Epidermal melanocyte (primary cell): ENCODE measurements at regions not wholly inside any gene's neighbourhood (a gene's known extent, or its start where the extent isn't known, plus 50 kb on each side); places are given as distances from the start of the nearest gene placed in this dataset.
"Not testable (repeated sequence)": the region's sequence is repeated elsewhere in the genome, so short reads cannot be mapped to it uniquely, and the experiment has no call there.

Experiments used
- DNase-seq: peaks from one replicate; pipeline ENCODE4 v3.0.0; 2011; ENCODE audit warnings: low spot score; ENCODE audit not compliant: insufficient read length

- no peak for DNase-seq
These were observed 52.5 kb upstream of the FOXN3 start for GRCh38 chr14:89469210-89470198.

DNA sequence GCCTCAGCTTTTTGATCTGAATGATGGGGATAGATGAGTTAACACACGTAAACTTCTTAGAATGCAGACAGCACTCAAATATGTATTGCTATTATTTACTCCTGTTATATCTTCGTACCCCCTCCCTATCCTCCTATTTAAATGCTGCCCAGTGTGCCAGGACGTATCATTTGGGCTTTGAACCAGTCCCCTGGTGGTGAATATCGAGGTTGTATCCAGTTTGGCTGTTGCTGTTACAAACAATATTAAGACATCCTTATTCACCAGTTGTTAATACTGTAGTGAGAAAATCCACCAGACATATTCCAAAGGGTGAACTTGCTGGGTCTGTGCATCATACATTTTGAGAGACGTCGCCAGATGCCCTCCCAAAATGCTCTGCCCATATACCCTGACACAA, 51.5 kb upstream of the FOXN3 start:
- DNase-seq, result no peak

DNA sequence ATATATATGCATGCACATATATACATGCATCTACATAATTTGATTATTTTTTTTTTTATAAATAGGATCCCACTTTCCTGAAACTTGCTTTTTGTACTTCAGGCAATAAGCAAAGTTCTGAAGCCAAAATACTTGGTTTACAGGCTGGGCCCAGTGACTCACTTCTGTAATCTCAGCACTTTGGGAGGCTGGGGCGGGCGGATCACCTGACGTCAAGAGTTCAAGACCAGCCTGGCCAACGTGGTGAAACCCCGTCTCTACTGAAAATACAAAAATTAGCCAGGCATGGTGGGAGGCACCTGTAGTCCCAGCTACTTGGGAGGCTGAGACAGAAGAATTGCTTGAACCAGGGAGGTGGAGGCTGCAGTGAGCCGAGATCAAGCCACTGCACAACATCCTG, 51.0 kb upstream of the FOXN3 start:
- DNase-seq, result not testable (repeated sequence)

DNA sequence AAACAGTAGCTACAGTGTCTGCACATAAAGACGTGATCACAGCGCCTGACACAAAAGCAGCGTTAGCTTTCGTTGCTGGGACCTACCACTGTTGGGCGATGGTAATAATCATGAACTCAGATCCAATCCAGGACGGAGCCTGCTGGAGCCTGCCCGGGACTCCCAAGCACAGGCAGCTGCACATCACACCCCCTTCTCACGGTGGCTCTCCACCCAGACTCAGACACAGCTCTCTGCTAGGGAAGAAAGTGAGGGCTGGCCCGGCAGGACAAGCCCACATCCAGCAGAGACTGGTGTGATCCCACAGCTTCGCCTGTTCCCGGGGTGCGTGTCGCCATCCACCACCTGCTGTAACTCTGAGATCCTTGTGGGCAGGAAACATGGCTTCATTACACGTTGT, 49.9 kb upstream of the FOXN3 start:
- no peak for DNase-seq
